NT2/D1 (cell line): ENCODE measurements at regions not wholly inside any gene's neighbourhood (a gene's known extent, or its start where the extent isn't known, plus 50 kb on each side); places are given as distances from the start of the nearest gene placed in this dataset.

Experiments
- DNase-seq: peaks from one replicate; pipeline ENCODE4 v3.0.0-alpha.2; 2011; ENCODE audit warnings: low read depth, low spot score
- H3K27me3 ChIP-seq: 2 replicates; pipeline ENCODE4 v1.6.0; 2011; ENCODE audit warnings: mild to moderate bottlenecking; ENCODE audit not compliant: insufficient read length, insufficient read depth
- H3K36me3 ChIP-seq: 2 replicates; pipeline ENCODE4 v1.6.1; 2011; ENCODE audit warnings: mild to moderate bottlenecking, low read length, mixed read lengths; ENCODE audit not compliant: insufficient read depth, insufficient read length
- H3K4me1 ChIP-seq: 2 replicates; pipeline ENCODE4 v1.5.1; 2011; ENCODE audit not compliant: insufficient read depth, insufficient read length
- H3K4me3 ChIP-seq: 2 replicates; pipeline ENCODE4 v1.5.1; 2011; ENCODE audit warnings: low read depth; ENCODE audit not compliant: insufficient read length
- H3K9ac ChIP-seq: 2 replicates; pipeline ENCODE4 v1.6.0; 2011; ENCODE audit warnings: low read depth; ENCODE audit not compliant: insufficient read length
- H3K9me3 ChIP-seq: 2 replicates; pipeline ENCODE4 v1.5.1; 2011; ENCODE audit warnings: mild to moderate bottlenecking, low read length; ENCODE audit not compliant: insufficient read depth
- SUZ12 ChIP-seq: IDR thresholded peaks from 2 replicates; pipeline ENCODE4 v1.6.1; 2011; ENCODE audit not compliant: insufficient read length, insufficient read depth; ENCODE audit errors: extremely low read depth
- YY1 ChIP-seq: IDR thresholded peaks from 2 replicates; pipeline ENCODE4 v1.6.1; 2011; ENCODE audit not compliant: insufficient read length, insufficient read depth
- ZNF274 ChIP-seq: IDR thresholded peaks from 2 replicates; pipeline ENCODE4 v1.6.1; 2011; ENCODE audit warnings: mild to moderate bottlenecking, low read depth, low read length

DNA sequence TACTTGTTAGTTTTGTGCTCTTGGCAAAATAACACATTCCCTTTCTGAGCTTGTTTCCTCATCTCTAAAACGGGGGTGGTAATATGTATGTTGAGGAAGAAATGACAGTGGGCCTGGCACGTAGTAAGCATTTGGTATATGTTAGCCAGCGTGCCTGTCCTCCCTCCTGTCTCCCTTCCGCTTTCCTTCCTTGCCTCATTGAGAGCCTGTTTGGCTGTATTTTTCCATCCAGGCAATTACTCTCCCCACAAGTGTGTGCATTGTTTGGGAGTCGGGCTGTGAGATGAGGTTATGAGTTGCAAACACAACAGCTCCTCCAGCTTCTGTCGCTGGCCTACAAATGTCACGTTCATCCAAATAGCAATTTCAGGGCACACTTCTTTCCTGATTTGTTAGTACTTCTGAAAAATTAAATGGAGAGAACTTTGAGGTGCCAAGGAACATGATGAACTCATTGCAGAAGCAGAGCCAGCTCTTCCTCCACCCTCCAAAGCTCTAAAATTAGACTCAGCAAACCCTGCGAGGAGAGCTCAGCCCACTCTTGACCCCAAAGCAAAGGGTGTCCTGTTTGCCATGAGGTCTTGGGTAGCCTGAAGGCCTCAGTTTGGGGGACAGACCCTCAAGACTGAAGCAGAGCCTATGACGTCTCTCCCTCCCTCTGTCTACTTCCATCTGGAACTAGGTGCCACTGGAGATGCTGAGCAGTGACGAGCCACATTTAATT is 50.7 kb upstream of the TOX2 start:
- H3K36me3 ChIP-seq, result no peaks in the 10 kb centered on the region
- H3K9ac ChIP-seq, result no peak overlapping the region
- no peaks in the 10 kb centered on the region for H3K9me3 ChIP-seq
- H3K27me3 ChIP-seq, result no peaks in the 10 kb centered on the region
- no peak overlapping the region for H3K4me3 ChIP-seq
- DNase-seq, result no peak
- peaks cover 2% of the 10 kb centered on the region for H3K4me1 ChIP-seq
- TF ChIP-seq ZNF274 (no peak), YY1 (no peak), SUZ12 (no peak)

GRCh38 chr20:43863330-43863729 is 51.3 kb upstream of the TOX2 start:
- no peak overlapping the region for H3K9ac ChIP-seq
- no peaks in the 10 kb centered on the region for H3K36me3 ChIP-seq
- TF ChIP-seq YY1 (no peak), SUZ12 (no peak), ZNF274 (no peak)
- no peak for DNase-seq
- H3K4me3 ChIP-seq, result no peak overlapping the region
- no peaks in the 10 kb centered on the region for H3K27me3 ChIP-seq
- peaks cover 2% of the 10 kb centered on the region for H3K4me1 ChIP-seq
- no peaks in the 10 kb centered on the region for H3K9me3 ChIP-seq

DNA sequence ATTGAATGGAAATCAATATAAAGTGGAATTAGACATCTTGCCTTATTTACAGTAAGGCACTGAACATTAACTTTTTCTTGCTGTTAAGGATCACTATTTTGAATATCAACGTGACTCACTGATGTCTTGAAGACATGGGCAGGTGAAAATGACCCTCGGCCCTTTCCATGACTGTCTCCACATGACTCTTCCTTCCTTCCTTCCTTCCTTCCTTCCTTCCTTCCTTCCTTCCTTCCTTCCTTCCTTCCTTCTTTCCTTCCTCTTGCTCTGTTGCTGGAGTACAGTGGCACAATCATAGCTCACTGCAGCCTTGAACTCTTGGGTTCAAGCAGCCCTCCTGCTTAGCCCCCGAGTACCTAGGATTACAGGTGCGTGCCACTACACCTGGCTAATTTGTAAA is 52.2 kb upstream of the TOX2 start:
- Histone ChIP-seq H3K4me3 (no peak overlapping the region), H3K9ac (no peak overlapping the region), H3K27me3 (no peaks in the 10 kb centered on the region), H3K4me1 (peaks cover 2% of the 10 kb centered on the region), H3K9me3 (no peaks in the 10 kb centered on the region), H3K36me3 (no peaks in the 10 kb centered on the region)
- DNase-seq, result no peak
- TF ChIP-seq ZNF274 (no peak), YY1 (no peak), SUZ12 (no peak)

DNA sequence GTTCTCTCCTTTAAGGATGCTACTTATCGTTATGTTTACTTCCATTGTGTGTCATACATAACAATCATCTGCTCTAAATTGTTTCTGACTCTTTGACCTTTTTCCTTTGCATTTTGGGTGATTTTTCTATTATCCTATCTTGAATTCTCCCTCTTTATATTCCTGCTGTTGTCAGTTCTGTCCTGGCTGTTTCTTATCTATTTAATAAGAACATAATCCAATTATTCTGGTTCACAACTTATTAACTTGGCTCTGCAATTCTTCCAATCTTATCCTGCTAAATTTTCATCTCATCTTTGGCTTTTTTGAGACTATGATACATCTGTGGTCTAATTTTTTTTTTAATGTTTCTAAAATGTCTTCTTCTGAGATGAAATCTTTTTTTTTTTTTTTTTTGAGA is 54.7 kb upstream of the TOX2 start:
- no peaks in the 10 kb centered on the region for H3K36me3 ChIP-seq
- H3K4me1 ChIP-seq, result peaks cover 2% of the 10 kb centered on the region
- TF ChIP-seq YY1, result no peak
- no peak for TF ChIP-seq ZNF274
- TF ChIP-seq SUZ12, result no peak
- H3K27me3 ChIP-seq, result no peaks in the 10 kb centered on the region
- no peaks in the 10 kb centered on the region for H3K9me3 ChIP-seq
- H3K4me3 ChIP-seq, result no peak overlapping the region
- H3K9ac ChIP-seq, result no peak overlapping the region
- DNase-seq, result no peak

- no peaks in the 10 kb centered on the region for H3K27me3 ChIP-seq
- H3K36me3 ChIP-seq, result no peaks in the 10 kb centered on the region
- TF ChIP-seq SUZ12 (no peak), ZNF274 (no peak), YY1 (no peak)
- no peak for DNase-seq
- H3K4me1 ChIP-seq, result no peaks in the 10 kb centered on the region
- H3K9me3 ChIP-seq, result no peaks in the 10 kb centered on the region
- H3K9ac ChIP-seq, result no peak overlapping the region
- no peak overlapping the region for H3K4me3 ChIP-seq
These were observed 56.7 kb upstream of the TOX2 start for GRCh38 chr20:43857932-43858331.

GRCh38 chr20:43857127-43857526 is 57.5 kb upstream of the TOX2 start:
- DNase-seq, result no peak
- H3K36me3 ChIP-seq, result no peaks in the 10 kb centered on the region
- H3K4me3 ChIP-seq, result no peak overlapping the region
- no peak overlapping the region for H3K9ac ChIP-seq
- H3K27me3 ChIP-seq, result no peaks in the 10 kb centered on the region
- TF ChIP-seq SUZ12 (no peak), YY1 (no peak), ZNF274 (no peak)
- no peaks in the 10 kb centered on the region for H3K4me1 ChIP-seq
- H3K9me3 ChIP-seq, result no peaks in the 10 kb centered on the region

- DNase-seq, result no peak
- no peak for TF ChIP-seq YY1
- no peak for TF ChIP-seq SUZ12
- Histone ChIP-seq H3K27me3 (no peaks in the 10 kb centered on the region), H3K9ac (no peak overlapping the region), H3K36me3 (no peaks in the 10 kb centered on the region), H3K9me3 (no peaks in the 10 kb centered on the region), H3K4me3 (no peak overlapping the region), H3K4me1 (no peaks in the 10 kb centered on the region)
These were observed 58.8 kb upstream of the TOX2 start for GRCh38 chr20:43855803-43856202.

DNA sequence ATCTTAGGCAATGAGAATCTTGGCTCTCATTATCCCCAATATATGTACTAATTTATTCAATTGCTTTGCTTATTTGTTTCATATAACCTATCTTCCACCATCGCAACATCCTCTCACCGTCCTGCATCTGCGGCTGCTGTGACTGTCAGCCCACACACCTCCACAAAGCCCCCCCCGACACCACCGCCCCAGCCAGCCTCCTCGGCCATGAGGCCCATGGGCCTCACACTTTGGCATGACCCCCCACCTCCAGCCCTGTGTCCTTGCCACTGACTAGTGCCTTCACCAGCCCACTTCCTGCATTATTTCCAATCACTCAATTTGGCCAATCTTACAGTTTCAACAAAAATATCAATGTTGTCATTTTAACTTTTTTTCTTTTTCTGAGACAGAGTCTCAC is 60.7 kb upstream of the TOX2 start:
- Histone ChIP-seq H3K9ac (no peak overlapping the region), H3K4me1 (peaks cover 3% of the 10 kb centered on the region), H3K9me3 (no peaks in the 10 kb centered on the region), H3K4me3 (no peak overlapping the region), H3K36me3 (no peaks in the 10 kb centered on the region), H3K27me3 (no peaks in the 10 kb centered on the region)
- TF ChIP-seq SUZ12 (no peak), ZNF274 (no peak), YY1 (no peak)
- no peak for DNase-seq
